HG03378 (cell line): ENCODE measurements at regions not wholly inside any gene's neighbourhood (a gene's known extent, or its start where the extent isn't known, plus 50 kb on each side); places are given as distances from the start of the nearest gene placed in this dataset.
"Not testable (repeated sequence)": the region's sequence is repeated elsewhere in the genome, so short reads cannot be mapped to it uniquely, and the experiment has no call there.

Experiments used
- ATAC-seq: cut with Tn5 transposase; IDR thresholded peaks from one replicate; pipeline ENCODE4 v1.9.1; 2021; ENCODE audit warnings: mild to moderate bottlenecking, moderate library complexity; ENCODE audit not compliant: unreplicated experiment

- ATAC-seq, result not testable (repeated sequence)
These were observed 104.5 kb upstream of the PZP start for GRCh38 chr12:9312406-9313392.

GRCh38 chr12:9311454-9311853 is 103.3 kb upstream of the PZP start:
- not testable (repeated sequence) for ATAC-seq

GRCh38 chr12:9310645-9311044 is 102.5 kb upstream of the PZP start:
- not testable (repeated sequence) for ATAC-seq

GRCh38 chr12:9309749-9310148 is 101.6 kb upstream of the PZP start:
- not testable (repeated sequence) for ATAC-seq

- ATAC-seq, result not testable (repeated sequence)
These were observed 100.5 kb upstream of the PZP start for GRCh38 chr12:9308745-9309144.

GRCh38 chr12:9308163-9308562 is 100.0 kb upstream of the PZP start:
- ATAC-seq, result not testable (repeated sequence)

- ATAC-seq, result not testable (repeated sequence)
These were observed 99.1 kb upstream of the PZP start for GRCh38 chr12:9307255-9307654.

GRCh38 chr12:9306004-9306403 is 97.8 kb upstream of the PZP start:
- ATAC-seq, result not testable (repeated sequence)

GRCh38 chr12:9304540-9304939 is 96.3 kb upstream of the PZP start:
- ATAC-seq, result not testable (repeated sequence)

- not testable (repeated sequence) for ATAC-seq
These were observed 87.7 kb upstream of the PZP start for GRCh38 chr12:9295872-9296271.

GRCh38 chr12:9294072-9294620 is 86.0 kb upstream of the PZP start:
- ATAC-seq, result not testable (repeated sequence)

GRCh38 chr12:9293391-9293790 is 85.2 kb upstream of the PZP start:
- ATAC-seq, result not testable (repeated sequence)

GRCh38 chr12:9289984-9290383 is 81.8 kb upstream of the PZP start:
- ATAC-seq, result not testable (repeated sequence)

- ATAC-seq, result not testable (repeated sequence)
These were observed 76.5 kb upstream of the PZP start for GRCh38 chr12:9284724-9285123.

- not testable (repeated sequence) for ATAC-seq
These were observed 76.0 kb upstream of the PZP start for GRCh38 chr12:9284197-9284596.

GRCh38 chr12:9283346-9284095 is 75.3 kb upstream of the PZP start:
- ATAC-seq, result not testable (repeated sequence)

- ATAC-seq, result no peak
These were observed 68.8 kb upstream of the PZP start for GRCh38 chr12:9276990-9277389.

- ATAC-seq, result no peak
These were observed 65.1 kb upstream of the PZP start for GRCh38 chr12:9273276-9273675.

- ATAC-seq, result no peak
These were observed 63.7 kb upstream of the PZP start for GRCh38 chr12:9271875-9272274.

GRCh38 chr12:9264546-9264945 is 56.4 kb upstream of the PZP start:
- ATAC-seq, result no peak

- ATAC-seq, result no peak
These were observed 52.7 kb upstream of the PZP start for GRCh38 chr12:9260931-9261330.
